GM19372 (cell line): ENCODE measurements at regions not wholly inside any gene's neighbourhood (a gene's known extent, or its start where the extent isn't known, plus 50 kb on each side); places are given as distances from the start of the nearest gene placed in this dataset.

Source experiments
- ATAC-seq: cut with Tn5 transposase; IDR thresholded peaks from one replicate; pipeline ENCODE4 v1.9.1; 2021; ENCODE audit warnings: mild to moderate bottlenecking, low read depth, moderate library complexity; ENCODE audit not compliant: unreplicated experiment

DNA sequence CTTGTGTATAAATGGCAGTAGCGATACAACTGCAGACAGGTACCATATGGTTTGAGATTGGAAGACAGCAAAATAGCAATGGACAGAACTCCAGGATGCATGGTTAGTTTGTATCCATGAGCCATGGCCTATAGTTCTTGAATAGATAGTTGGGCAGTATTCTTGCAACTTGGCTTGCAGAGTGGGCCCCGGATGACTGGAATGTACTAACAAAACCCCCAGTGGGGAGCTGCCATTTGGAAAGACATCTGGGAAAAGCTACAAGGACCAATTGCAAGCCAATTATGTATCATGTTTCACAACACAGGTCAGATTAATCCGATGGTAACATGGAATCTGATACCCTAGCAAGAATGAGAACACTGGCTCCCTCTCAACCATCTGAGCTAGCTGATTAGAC, 279.6 kb downstream of the RERGL start:
- ATAC-seq: no peak

- no peak for ATAC-seq
These were observed 280.8 kb downstream of the RERGL start for GRCh38 chr12:17809206-17809605.

DNA sequence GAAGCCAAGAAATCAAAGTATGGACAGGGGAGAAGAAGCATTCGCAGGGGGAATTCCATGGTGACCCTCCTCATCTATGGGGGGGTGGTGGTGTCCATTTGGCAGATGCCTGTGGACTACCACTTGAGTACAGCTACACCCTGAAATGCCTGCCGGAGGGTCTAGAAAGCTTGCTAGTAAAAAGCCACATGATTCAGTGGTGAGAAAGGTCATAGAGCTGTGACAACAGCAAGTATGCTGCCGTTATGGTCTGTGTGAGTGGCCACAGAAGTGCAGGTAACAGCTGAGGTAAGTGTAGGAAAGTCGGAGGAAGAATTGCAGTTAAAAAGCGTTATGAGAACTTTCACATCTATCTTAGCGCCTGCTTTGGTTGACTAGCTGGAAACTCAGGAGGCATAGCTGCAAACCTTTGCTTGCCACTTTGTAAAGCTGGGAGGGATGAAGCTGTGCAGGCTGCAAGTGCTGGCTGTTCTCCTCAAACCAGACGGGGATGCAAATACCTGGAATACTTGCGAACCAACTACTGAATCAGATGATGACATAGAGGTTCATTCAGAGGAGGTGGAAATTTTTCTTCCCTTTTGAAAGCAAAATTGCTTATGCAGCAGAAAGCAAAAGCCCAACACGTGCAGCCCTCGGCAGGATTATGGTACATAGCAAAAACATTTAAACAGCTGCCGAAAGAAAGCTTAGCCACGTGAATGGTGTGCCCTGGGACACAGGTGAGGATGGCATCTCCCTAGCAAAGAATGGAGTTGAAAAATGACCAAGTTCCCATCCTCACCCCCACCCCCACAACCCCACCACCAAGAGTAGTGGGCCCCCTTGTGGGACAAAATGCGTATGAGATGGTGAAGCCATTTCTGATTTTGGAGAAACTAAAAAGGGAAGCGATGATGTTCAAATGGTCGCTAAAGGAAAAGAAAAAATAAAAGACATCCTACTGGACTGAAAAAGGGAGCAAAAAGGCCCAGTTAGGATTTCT, 287.0 kb downstream of the RERGL start:
- no peak for ATAC-seq

GRCh38 chr12:17793854-17794253, 296.1 kb downstream of the RERGL start:
- ATAC-seq: no peak

DNA sequence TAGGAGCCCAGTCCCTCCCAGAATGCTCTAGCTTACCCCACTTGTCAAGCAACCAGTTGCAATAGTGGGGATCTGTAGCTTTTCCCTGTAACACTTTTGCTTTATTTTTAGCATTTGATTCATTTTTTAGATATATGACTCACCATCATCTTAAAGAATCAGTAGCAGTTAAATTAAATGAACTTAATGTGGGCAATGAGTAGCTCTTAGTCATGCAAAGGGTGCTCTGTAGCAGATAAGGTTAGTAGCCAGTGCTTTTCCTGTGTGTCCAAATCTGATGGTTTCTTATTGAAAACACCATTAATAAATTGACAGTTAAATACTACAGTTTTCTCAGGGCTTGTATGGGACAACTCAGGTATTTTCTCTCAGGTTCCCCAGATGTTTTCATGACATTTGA, 311.8 kb downstream of the RERGL start:
- ATAC-seq: no peak

- ATAC-seq: no peak
These were observed 326.6 kb downstream of the RERGL start for GRCh38 chr12:17763366-17763765.

- ATAC-seq: no peak
These were observed 330.0 kb downstream of the RERGL start for GRCh38 chr12:17759982-17760381.
